Urinary bladder (tissue), 3 donors: ENCODE measurements at regions not wholly inside any gene's neighbourhood (a gene's known extent, or its start where the extent isn't known, plus 50 kb on each side); places are given as distances from the start of the nearest gene placed in this dataset.
"Not testable (repeated sequence)": the region's sequence is repeated elsewhere in the genome, so short reads cannot be mapped to it uniquely, and the experiment has no call there.

Experiments used
- DNase-seq: peaks from one replicate; pipeline ENCODE4 v3.0.0-alpha.2; 2015; ENCODE audit errors: extremely low spot score
- H3K27ac ChIP-seq: one replicate; pipeline ENCODE4 v1.5.1; 2013; ENCODE audit warnings: low read depth, mild to moderate bottlenecking, moderate library complexity
- H3K36me3 ChIP-seq: one replicate; pipeline ENCODE4 v1.6.1; 2013; ENCODE audit warnings: mild to moderate bottlenecking, moderate library complexity; ENCODE audit not compliant: insufficient read depth
- H3K4me1 ChIP-seq: one replicate; pipeline ENCODE4 v1.6.1; 2013; ENCODE audit warnings: mild to moderate bottlenecking, moderate library complexity; ENCODE audit not compliant: insufficient read depth
- H3K4me3 ChIP-seq: one replicate; pipeline ENCODE4 v1.5.1; 2013; ENCODE audit warnings: low read depth, low read length
- WGBS: extraction: QIAGEN DNeasy Blood & Tissue Kit; methylation state at CpG from one replicate; pipeline ENCODE4 v1.1.7; 2013; 5-methylcytosine and 5-hydroxymethylcytosine counted together
- donor health status: healthy with polysubstance abuse.
- donor health status: healthy.

- no peak for DNase-seq
- no peak overlapping the region for H3K27ac ChIP-seq
- WGBS: 86% methylated on average over 2 of the region's 2 CpGs
- no peaks in the 10 kb centered on the region for H3K36me3 ChIP-seq
- H3K4me1 ChIP-seq: no peaks in the 10 kb centered on the region
- H3K4me3 ChIP-seq: no peak overlapping the region
These were observed 1683.1 kb upstream of the ADGRL3 start for GRCh38 chr4:59517007-59517406.

DNA sequence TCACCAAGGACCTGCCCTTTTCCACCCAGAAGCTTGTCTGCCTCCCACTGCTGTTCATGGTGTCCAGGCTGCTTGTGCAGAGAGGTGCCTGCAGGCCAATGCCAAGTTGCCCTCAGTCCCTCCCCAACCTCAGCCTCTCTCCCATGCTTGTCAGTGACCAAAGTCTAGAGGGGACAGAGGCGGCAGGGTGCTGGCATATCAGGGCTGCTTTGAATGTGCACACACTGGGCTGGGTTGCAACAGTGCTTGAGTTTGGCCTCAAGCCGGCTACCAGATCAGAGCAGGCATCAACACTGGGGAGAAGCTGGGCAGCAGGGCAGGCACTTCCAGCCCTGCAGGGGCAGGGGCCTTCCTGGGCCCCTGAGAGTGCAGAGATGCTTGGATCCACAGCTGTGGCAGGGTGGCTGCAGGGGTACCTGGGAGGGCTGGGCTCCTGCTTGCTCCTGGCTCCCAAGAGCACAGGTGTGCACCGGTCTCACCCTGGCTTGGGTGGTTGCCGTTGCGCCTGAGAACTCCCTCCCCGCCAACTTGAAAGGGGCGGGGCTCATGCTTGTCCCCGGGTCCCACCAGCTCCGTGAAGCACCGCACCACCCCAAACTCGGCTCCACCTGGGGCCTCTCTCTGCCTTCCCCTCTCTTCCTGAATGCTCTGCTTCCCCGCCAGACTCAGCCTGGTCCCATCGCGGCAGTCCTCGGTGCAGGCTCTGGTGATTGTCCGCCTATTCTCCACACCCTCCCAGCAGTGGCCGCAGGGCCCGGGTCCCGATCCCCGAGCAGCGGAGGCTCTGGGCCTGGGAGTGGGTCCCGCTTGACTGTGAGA, 1681.9 kb upstream of the ADGRL3 start:
- no peak overlapping the region for H3K27ac ChIP-seq
- H3K36me3 ChIP-seq: no peaks in the 10 kb centered on the region
- no peak for DNase-seq
- 88% methylated on average over 22 of the region's 22 CpGs for WGBS
- H3K4me3 ChIP-seq: no peak overlapping the region
- H3K4me1 ChIP-seq: no peaks in the 10 kb centered on the region

- Histone ChIP-seq H3K36me3 (no peaks in the 10 kb centered on the region), H3K27ac (no peak overlapping the region), H3K4me1 (no peaks in the 10 kb centered on the region), H3K4me3 (no peak overlapping the region)
- DNase-seq: no peak
These were observed 1674.2 kb upstream of the ADGRL3 start for GRCh38 chr4:59525885-59526284.

DNA sequence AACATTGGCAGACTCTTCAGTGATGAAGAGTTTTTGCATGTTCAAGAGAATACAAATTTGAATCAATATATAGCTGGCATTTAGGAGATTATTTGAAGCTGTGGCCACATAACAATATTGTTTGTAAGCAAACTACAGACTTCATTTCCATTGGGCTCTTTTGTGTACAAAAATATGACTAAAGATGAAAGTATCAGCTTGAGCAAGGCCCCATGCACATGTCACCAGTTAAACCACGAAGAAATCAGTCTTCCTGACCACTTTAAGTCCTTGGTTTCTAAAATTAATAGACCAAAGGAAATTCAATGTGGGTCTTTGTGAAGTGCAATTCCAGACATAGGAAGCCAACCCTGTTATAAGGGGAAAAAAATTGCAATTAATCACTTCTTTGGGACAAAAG, 1664.6 kb upstream of the ADGRL3 start:
- DNase-seq: no peak
- no peak overlapping the region for H3K27ac ChIP-seq
- no peak overlapping the region for H3K4me3 ChIP-seq
- no peaks in the 10 kb centered on the region for H3K36me3 ChIP-seq
- 69% methylated on average over 1 of the region's 1 CpG for WGBS
- no peaks in the 10 kb centered on the region for H3K4me1 ChIP-seq

DNA sequence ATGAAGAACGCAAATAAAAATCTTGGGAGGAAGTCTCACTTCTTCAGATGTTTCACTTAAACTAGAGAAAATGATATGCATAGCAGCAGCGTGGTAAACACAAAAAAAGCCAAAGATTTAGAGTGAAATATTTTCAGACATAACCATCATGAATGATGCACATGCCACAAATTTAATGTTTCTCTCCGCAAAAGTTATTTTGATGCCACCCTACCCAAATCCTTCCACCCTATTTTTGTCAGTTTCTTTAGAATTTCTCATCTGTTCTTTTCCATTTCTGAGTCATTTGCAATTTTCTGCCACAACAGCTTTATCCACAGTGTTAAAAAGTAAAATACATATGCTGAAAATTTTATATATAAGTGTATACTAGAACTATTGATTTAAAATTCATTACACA, 1663.7 kb upstream of the ADGRL3 start:
- 84% methylated on average over 3 of the region's 3 CpGs for WGBS
- no peaks in the 10 kb centered on the region for H3K36me3 ChIP-seq

GRCh38 chr4:59537246-59537886, 1662.8 kb upstream of the ADGRL3 start:
- H3K4me1 ChIP-seq: no peaks in the 10 kb centered on the region
- no peaks in the 10 kb centered on the region for H3K36me3 ChIP-seq
- no peak overlapping the region for H3K4me3 ChIP-seq
- H3K27ac ChIP-seq: no peak overlapping the region
- 45% methylated on average over 2 of the region's 2 CpGs for WGBS
- no peak for DNase-seq

More for the DNA sequence above, 1663.7 kb upstream of the ADGRL3 start:
- H3K4me3 ChIP-seq: no peak overlapping the region
- H3K4me1 ChIP-seq: no peaks in the 10 kb centered on the region
- H3K27ac ChIP-seq: no peak overlapping the region
- DNase-seq: no peak

DNA sequence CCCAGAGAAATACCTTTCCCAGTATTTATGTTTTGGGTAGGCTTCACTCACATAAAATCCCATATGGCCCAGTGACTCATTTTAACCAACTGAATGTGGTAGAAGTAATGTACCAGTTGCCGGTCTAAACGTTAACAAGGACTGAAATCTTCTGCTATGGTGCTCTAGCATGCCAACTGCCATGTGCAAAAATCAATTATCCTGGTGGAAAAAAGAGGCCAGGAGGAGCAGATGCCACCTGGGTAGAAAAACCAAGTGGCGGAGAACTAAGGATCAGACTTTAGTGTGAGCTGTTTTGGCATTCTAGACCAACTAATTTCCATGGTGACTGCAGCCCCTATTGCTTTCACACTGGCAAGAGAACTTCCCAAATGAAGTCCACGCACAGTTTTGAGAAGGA, 1660.7 kb upstream of the ADGRL3 start:
- 95% methylated on average over 4 of the region's 4 CpGs for WGBS
- no peak overlapping the region for H3K4me3 ChIP-seq
- H3K4me1 ChIP-seq: no peaks in the 10 kb centered on the region
- H3K36me3 ChIP-seq: no peaks in the 10 kb centered on the region
- H3K27ac ChIP-seq: no peak overlapping the region
- no peak for DNase-seq

DNA sequence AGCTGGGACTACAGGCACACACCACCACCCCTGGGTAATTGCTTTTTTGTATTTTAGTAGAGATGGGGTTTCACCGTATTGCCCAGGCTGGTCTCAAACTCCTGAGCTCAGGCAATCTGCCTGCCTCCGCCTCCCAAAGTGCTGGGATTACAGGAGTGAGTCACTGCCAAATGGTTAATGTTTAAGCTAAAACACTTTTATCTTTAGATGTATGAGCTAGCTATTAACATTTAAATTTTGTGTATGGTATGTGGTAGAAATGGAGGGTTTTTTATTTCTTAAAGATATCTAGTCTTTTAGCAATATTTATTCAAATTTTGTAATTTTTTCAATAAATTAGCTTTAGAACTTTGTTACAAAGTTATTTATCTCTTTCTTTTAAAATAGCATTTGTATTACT, 1659.8 kb upstream of the ADGRL3 start:
- DNase-seq: no peak
- Histone ChIP-seq H3K4me1 (no peaks in the 10 kb centered on the region), H3K4me3 (no peak overlapping the region), H3K27ac (no peak overlapping the region), H3K36me3 (no peaks in the 10 kb centered on the region)
- WGBS: 61% methylated on average over 2 of the region's 2 CpGs

- 44% methylated on average over 2 of the region's 2 CpGs for WGBS
- no peak overlapping the region for H3K4me3 ChIP-seq
- H3K27ac ChIP-seq: no peak overlapping the region
- DNase-seq: no peak
- H3K4me1 ChIP-seq: no peaks in the 10 kb centered on the region
- no peaks in the 10 kb centered on the region for H3K36me3 ChIP-seq
These were observed 1646.9 kb upstream of the ADGRL3 start for GRCh38 chr4:59553063-59553720.

- H3K36me3 ChIP-seq: no peaks in the 10 kb centered on the region
- no peak overlapping the region for H3K27ac ChIP-seq
- no peak overlapping the region for H3K4me3 ChIP-seq
- no peak for DNase-seq
- H3K4me1 ChIP-seq: no peaks in the 10 kb centered on the region
- 34% methylated on average over 2 of the region's 2 CpGs for WGBS
These were observed 1646.4 kb upstream of the ADGRL3 start for GRCh38 chr4:59553721-59554091.

DNA sequence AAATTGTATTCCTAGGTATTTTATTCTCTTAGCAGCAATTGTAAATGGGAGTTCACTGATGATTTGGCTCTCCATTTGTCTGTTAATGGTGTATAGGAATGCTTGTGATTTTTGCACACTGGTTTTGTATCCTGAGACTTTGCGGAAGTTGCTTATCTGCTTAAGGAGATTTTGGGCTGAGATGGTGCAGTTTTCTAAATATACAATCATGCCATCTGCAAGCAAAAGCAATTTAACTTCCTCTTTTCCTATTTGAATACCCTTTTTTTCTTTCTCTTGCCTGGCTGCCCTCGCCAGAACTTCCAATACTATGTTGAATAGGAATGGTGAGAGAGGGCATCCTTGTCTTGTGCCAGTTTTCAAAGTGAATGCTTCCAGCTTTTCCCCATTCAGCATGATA, 1643.9 kb upstream of the ADGRL3 start:
- H3K36me3 ChIP-seq, DNase-seq, H3K4me1 ChIP-seq, H3K4me3 ChIP-seq, H3K27ac ChIP-seq: not testable (repeated sequence)
- WGBS: 80% methylated on average over 2 of the region's 2 CpGs

DNA sequence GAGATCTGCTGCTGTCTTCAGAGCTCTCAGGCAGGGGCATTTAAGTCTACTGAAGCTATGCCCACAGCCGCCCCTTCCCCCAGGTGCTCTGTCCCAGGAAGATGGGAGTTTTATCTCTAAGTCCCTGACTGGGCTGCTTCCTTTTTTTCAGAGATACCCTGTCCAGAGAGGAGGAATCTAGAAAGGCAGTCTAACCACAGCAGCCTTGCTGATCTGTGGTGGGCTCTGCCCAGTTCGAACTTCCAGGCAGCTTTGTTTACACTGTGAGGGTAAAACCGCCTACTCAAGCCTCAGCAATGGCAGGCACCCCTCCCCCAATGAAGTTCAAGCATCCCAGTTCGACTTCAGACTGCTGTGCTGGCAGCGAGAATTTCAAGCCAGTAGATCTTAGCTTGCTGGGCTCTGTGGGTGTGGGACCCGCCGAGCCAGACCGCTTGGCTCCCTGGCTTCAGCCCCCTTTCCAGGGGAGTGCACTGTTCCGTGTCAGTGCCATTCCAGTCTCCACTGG, 1639.9 kb upstream of the ADGRL3 start:
- WGBS: 61% methylated on average over 9 of the region's 9 CpGs
- H3K4me1 ChIP-seq, H3K36me3 ChIP-seq, H3K4me3 ChIP-seq, DNase-seq, H3K27ac ChIP-seq: not testable (repeated sequence)

DNA sequence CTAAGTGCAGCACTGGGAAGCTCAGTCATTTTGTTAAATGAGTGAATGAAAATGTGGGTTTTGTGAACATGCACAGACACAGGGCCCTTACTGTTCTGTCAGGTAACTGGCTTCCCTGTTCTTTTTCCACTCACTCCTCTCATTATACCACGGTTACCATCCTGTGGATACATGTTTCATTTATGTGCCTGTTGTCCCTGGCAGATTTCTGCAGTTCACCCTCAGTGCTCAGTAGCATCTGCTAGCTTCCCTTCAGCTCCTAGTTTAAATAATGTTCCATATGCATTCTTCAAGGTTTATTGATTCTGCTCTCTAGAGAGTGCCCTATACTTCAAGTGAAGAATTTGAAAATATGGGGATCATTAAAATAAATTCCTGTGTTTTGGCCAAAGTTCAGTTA, 1634.3 kb upstream of the ADGRL3 start:
- no peak for DNase-seq
- H3K36me3 ChIP-seq: no peaks in the 10 kb centered on the region
- no peaks in the 10 kb centered on the region for H3K4me1 ChIP-seq
- no peak overlapping the region for H3K4me3 ChIP-seq
- 66% methylated on average over 1 of the region's 1 CpG for WGBS
- H3K27ac ChIP-seq: no peak overlapping the region
